ENCODE measurements at regions not wholly inside any gene's neighbourhood (a gene's known extent, or its start where the extent isn't known, plus 50 kb on each side); places are given as distances from the start of the nearest gene placed in this dataset.

DNA sequence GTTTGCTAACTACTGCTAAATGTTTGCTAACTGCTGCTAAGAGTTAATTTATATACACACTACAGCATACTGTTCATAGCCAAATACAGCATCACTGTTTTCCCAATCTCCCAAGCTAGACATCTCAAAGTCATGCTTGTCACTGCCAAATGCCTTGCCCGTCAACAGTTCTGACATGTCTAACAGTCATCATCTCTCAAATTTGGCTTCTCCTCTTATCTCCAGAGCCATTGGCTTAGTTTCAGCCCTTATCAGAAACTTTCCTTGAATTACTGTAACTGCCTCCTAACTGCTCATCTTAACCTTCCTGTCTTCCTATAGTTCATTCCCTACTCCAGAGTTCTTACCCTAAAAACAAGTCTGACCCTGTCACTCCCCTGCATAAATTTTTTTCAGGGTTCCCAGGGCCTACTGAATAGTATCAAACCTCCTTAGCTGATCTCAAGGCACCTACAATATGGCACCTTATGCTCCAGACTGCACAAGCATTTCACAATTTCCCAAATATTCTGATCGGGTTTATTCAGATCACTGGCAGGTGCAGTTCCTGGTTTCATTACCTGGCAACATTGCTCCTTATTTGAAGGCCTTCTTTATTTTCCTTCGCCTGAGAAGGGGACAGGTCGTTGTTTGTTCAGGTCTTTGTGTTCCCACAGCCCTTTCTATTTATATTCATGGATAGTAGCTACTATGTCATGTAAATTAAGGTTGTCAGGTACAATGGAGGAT lies 55.9 kb upstream of the ANKRD55 start:
- ATAC-seq: no peak

DNA sequence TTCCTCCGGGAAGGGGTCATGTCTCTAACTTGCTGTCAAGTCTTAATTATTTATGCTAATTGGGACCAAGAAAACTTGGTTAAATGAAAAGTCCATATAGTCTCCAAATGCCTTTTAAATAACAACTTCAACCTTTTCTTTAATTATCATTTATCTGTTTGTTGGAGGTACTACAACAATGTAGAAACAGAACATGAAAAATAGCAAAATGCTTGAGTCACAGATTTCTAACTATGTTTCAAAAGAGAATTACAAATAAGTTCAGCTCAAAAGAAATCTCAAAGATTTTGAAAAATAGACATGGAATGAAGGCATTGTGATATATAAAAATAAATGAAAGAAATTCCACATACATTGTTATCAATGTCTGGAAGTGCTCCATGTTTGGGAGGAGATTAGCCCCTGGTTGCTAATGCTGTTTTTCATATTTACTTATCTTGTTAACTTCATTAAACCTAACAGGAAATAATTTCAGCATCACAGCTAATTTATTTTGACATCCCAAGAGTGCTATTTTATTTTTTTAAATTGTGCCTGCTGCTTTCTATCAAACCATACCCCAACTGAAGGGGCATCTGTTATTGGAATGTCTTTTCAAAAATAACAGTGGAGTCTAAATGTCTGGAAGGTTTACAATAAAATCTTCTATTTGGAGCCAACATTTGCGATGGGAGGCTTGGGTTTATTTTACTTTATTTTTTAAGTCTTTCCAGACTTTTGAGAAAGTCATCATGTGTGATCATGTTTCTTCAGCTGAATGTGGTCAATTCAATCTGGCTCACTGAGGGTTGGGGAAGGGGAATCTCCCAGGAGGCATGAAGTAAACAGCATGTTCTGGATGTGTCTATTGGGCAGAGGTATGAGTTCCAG lies 53.1 kb upstream of the ANKRD55 start:
- no peak for ATAC-seq

DNA sequence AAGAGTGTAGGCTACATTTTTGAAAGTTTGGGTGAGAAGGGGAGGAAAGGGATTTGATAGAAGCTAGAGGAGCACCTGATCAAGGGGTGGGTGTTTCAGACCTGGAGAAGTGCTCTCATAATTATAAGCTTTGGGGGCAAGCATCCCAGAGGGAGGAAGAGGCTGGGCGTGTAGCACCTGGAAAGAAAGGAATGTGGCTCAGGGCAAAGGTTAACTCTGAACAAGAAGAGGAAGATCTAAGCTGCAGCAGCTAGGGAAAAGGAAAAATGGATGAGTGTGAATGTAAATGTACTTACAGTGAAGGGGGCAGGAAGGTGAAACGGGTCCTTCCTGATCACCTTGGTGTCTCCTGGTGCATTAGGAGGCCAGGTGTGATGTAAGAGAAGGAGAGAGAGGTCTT lies 49.8 kb upstream of the ANKRD55 start:
- no peak for ATAC-seq

Data from esophagus mucosa (tissue), 1 donor.